Type B pancreatic cell (in vitro differentiated cells): ENCODE measurements at regions not wholly inside any gene's neighbourhood (a gene's known extent, or its start where the extent isn't known, plus 50 kb on each side); places are given as distances from the start of the nearest gene placed in this dataset.

Experiments used
- DNase-seq: peaks from one replicate; pipeline ENCODE4 v3.0.0; 2021; ENCODE audit warnings: mixed read lengths; ENCODE audit not compliant: unreplicated experiment; ENCODE audit errors: extremely low spot score
- H3K27ac Mint-ChIP-seq: 2 replicates; pipeline ENCODE4 v1.8.0; 2021; ENCODE audit warnings: mild to moderate bottlenecking, mixed read lengths
- H3K27me3 Mint-ChIP-seq: 2 replicates; pipeline ENCODE4 v1.8.0; 2021; ENCODE audit warnings: mixed read lengths
- H3K36me3 Mint-ChIP-seq: 2 replicates; pipeline ENCODE4 v1.8.0; 2021; ENCODE audit warnings: mixed read lengths
- H3K4me1 Mint-ChIP-seq: one replicate; pipeline ENCODE4 v1.8.0; 2021; ENCODE audit warnings: mixed read lengths; ENCODE audit not compliant: unreplicated experiment
- H3K4me3 Mint-ChIP-seq: 2 replicates; pipeline ENCODE4 v1.8.0; 2021; ENCODE audit warnings: mild to moderate bottlenecking, mixed read lengths
- H3K9me3 Mint-ChIP-seq: 2 replicates; pipeline ENCODE4 v1.8.0; 2021; ENCODE audit warnings: mixed read lengths
- CTCF ChIP-seq: fragments of 200-600 bp; sonication (generic); conservative IDR thresholded peaks from 2 replicates; pipeline ENCODE4 v1.5.0; 2021; ENCODE audit warnings: antibody characterized with exemption, mild to moderate bottlenecking

DNA sequence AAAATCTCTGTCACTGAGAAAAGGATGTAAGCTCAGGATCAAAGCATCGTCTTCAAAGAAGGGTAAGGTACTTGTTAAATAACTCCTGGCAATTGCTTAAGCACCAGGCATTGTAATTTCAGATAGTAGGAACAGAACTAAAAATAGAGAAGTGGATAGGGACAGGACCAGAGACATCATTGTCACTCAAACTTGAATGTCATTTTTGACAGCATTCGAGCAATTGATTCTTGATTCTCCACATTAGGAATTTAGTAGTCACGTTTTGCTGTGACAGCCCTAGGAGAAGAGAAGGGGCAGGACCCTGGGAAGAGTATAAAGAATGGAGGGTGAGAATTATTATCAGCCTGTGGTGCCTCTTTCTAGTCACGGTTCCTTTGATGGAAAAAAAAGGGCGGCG, 50.1 kb upstream of the BACH2 start:
- H3K27me3 Mint-ChIP-seq = peaks cover 28% of the 10 kb centered on the region
- DNase-seq = no peak
- peaks cover 5% of the 10 kb centered on the region for H3K4me1 Mint-ChIP-seq
- H3K9me3 Mint-ChIP-seq = no peaks in the 10 kb centered on the region
- no peak overlapping the region for H3K27ac Mint-ChIP-seq
- TF ChIP-seq CTCF = no peak
- no peaks in the 10 kb centered on the region for H3K36me3 Mint-ChIP-seq
- H3K4me3 Mint-ChIP-seq = no peak overlapping the region
